22Rv1 (cell line): ENCODE measurements at regions not wholly inside any gene's neighbourhood (a gene's known extent, or its start where the extent isn't known, plus 50 kb on each side); places are given as distances from the start of the nearest gene placed in this dataset.
"Not testable (repeated sequence)": the region's sequence is repeated elsewhere in the genome, so short reads cannot be mapped to it uniquely, and the experiment has no call there.

Experiments used
- H3K27ac ChIP-seq: fragments of 450-650 bp; 2 replicates; pipeline ENCODE4 v1.5.1; 2017
- CTCF ChIP-seq: fragments of 450-650 bp; IDR thresholded peaks from 2 replicates; pipeline ENCODE4 v1.5.1; 2017; ENCODE audit warnings: mild to moderate bottlenecking
- ZFX ChIP-seq: fragments of 450-650 bp; IDR thresholded peaks from 2 replicates; pipeline ENCODE4 v1.6.1; 2017; ENCODE audit warnings: antibody characterized with exemption, borderline replicate concordance

DNA sequence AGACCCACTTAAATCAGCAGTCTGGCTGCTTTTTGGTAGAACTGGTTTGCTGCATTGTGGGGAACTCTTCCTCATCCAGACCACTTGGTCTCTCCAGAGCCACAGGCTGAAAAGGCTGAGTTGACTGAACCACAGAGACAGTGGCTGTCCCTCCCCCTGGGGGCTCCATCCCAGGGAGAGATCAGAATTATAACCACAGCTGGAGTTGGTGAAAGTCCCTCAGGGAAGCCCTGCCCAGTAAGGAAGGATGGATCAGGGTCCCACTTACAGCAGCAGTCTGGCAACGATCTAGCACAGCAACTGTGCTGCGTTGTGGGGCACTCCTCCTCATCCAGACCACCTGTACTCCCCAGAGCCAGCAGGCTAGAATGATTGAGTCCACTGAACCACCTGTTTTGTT lies 212.7 kb downstream of the SOX3 start:
- H3K27ac ChIP-seq: no peak overlapping the region
- no peak for TF ChIP-seq CTCF
- TF ChIP-seq ZFX: no peak

- no peak overlapping the region for H3K27ac ChIP-seq
- TF ChIP-seq ZFX (no peak), CTCF (no peak)
These were observed 229.9 kb downstream of the SOX3 start for GRCh38 chrX:140274811-140275525.

DNA sequence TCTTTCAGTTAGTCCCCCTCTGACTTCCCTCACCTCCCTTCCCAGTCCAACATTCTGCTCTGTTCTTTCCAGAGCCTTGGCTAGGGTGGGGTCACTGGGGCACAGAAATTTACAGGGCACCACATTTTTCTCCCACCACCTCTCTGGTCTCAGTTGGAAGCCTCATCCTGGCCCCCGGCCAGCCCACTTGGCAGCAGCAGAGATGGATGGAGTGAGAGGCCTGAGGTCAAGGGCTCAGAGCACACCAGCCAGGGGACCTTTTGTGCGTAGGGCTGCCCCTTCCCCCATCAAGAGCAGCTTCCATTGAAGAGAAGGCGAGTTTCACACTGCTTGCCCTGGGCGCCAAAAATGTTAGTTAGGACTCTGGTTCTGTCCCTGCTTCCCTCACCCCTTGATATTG lies 230.9 kb downstream of the SOX3 start:
- TF ChIP-seq ZFX (no peak), CTCF (no peak)
- no peak overlapping the region for H3K27ac ChIP-seq

- no peak overlapping the region for H3K27ac ChIP-seq
- TF ChIP-seq ZFX: no peak
- no peak for TF ChIP-seq CTCF
These were observed 254.5 kb downstream of the SOX3 start for GRCh38 chrX:140250391-140250790.

- no peak for TF ChIP-seq ZFX
- no peak overlapping the region for H3K27ac ChIP-seq
These were observed 255.8 kb downstream of the SOX3 start for GRCh38 chrX:140249088-140249487.

DNA sequence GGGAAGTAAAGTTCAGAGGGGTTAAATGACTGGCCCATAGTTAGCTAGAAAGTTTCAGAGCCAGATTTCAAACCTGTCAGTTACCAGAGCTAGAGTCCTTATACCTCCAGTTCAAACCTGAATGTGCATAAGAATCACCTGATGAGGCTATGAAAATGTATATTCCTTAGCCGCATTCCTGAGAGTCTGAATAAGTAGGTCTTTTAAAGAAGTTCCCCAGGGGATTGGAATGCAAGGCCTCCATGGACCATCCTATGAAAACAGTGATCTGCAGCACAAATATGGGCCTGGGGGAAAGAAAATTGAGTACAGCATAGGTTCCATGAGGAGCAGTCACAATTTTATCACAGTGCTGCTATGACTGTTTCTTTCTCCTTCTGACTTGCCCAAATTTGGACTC lies 263.9 kb upstream of the CXorf66 start:
- TF ChIP-seq CTCF: no peak
- TF ChIP-seq ZFX: no peak
- H3K27ac ChIP-seq: no peak overlapping the region

DNA sequence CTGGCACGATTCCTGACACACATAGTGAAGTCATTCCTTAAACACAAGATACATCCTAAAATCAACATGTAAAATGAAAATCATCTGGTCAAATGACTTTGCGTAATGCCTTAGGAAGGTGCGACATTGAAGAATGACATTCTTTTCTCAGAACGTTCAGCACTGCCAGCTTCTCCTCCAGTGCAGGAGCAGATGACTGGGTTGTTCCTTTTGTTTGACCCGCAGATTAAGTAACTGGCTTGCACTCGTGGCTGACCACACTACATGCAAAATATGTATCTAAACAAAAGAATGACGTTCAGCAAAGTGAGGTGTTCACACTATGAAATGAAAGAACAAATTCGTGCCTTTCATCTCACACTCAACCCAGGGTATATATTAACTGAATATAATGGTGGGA lies 260.7 kb upstream of the CXorf66 start:
- not testable (repeated sequence) for H3K27ac ChIP-seq

- not testable (repeated sequence) for H3K27ac ChIP-seq
These were observed 250.6 kb upstream of the CXorf66 start for GRCh38 chrX:140215894-140216293.

GRCh38 chrX:140214518-140214917 lies 249.2 kb upstream of the CXorf66 start:
- not testable (repeated sequence) for H3K27ac ChIP-seq

DNA sequence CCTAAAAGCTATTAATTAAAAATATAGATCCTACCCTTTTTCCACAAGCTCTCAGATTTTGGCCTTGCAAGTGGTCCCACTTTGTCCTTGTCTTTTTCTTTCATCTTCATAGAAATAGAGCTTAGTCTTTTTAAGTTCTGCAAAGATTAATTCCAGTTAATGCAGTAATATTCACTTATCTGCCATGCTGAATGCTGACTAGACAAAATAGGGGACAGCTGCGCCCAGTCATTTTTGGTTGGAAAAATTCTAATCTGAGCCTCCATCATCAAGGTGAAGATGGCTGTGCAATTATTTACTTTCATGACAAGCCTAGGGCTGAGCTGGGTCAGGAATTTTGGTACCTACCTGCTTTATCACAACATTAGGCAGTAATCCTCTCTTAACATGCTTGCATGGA lies 241.3 kb upstream of the CXorf66 start:
- TF ChIP-seq CTCF (no peak), ZFX (no peak)
- no peak overlapping the region for H3K27ac ChIP-seq
